ENCODE measurements at regions not wholly inside any gene's neighbourhood (a gene's known extent, or its start where the extent isn't known, plus 50 kb on each side); places are given as distances from the start of the nearest gene placed in this dataset.
"Not testable (repeated sequence)": the region's sequence is repeated elsewhere in the genome, so short reads cannot be mapped to it uniquely, and the experiment has no call there.

GRCh38 chr5:130870691-130871090 is 294.4 kb downstream of the HINT1 start:
- Mint-ChIP-seq H3K4me3 (no peak overlapping the region), H3K4me1 (ENCODE audit: low read depth) (no peaks in the 10 kb centered on the region), H3K9me3 (ENCODE audit: low read depth) (no peaks in the 10 kb centered on the region)

GRCh38 chr5:130868186-130868840 is 296.7 kb downstream of the HINT1 start:
- H3K36me3 Mint-ChIP-seq = peaks cover 5% of the 10 kb centered on the region
- H3K4me1 Mint-ChIP-seq (ENCODE audit: low read depth) = no peaks in the 10 kb centered on the region
- no peak overlapping the region for H3K27ac Mint-ChIP-seq
- H3K9me3 Mint-ChIP-seq (ENCODE audit: low read depth) = no peaks in the 10 kb centered on the region
- no peak overlapping the region for H3K4me3 Mint-ChIP-seq
- no peaks in the 10 kb centered on the region for H3K27me3 Mint-ChIP-seq

More at GRCh38 chr5:130870691-130871090, 294.4 kb downstream of the HINT1 start:
- no peak overlapping the region for H3K27ac Mint-ChIP-seq
- no peaks in the 10 kb centered on the region for H3K27me3 Mint-ChIP-seq
- H3K36me3 Mint-ChIP-seq = no peaks in the 10 kb centered on the region

- H3K4me1 Mint-ChIP-seq (ENCODE audit: low read depth) = no peaks in the 10 kb centered on the region
- peaks cover 5% of the 10 kb centered on the region for H3K36me3 Mint-ChIP-seq
- no peak overlapping the region for H3K4me3 Mint-ChIP-seq
- peaks cover 3% of the 10 kb centered on the region for H3K27me3 Mint-ChIP-seq
- no peak overlapping the region for H3K27ac Mint-ChIP-seq
- peaks cover 6% of the 10 kb centered on the region for H3K9me3 Mint-ChIP-seq (ENCODE audit: low read depth)
Observed at GRCh38 chr5:130845049-130845765, 319.8 kb downstream of the HINT1 start.

GRCh38 chr5:130836729-130837649 is 328.1 kb downstream of the HINT1 start:
- H3K4me3 Mint-ChIP-seq = peak overlapping the region; percentile 82
- H3K36me3 Mint-ChIP-seq = peaks cover 6% of the 10 kb centered on the region
- H3K27me3 Mint-ChIP-seq = peaks cover 3% of the 10 kb centered on the region
- H3K27ac Mint-ChIP-seq = peak overlapping the region; percentile 13
- H3K9me3 Mint-ChIP-seq (ENCODE audit: low read depth) = no peaks in the 10 kb centered on the region
- peaks cover 18% of the 10 kb centered on the region for H3K4me1 Mint-ChIP-seq (ENCODE audit: low read depth)

GRCh38 chr5:130817598-130818384 is 347.3 kb downstream of the HINT1 start:
- not testable (repeated sequence) for H3K4me1 Mint-ChIP-seq (ENCODE audit: low read depth); H3K9me3 Mint-ChIP-seq (ENCODE audit: low read depth); H3K27ac Mint-ChIP-seq; H3K4me3 Mint-ChIP-seq; H3K36me3 Mint-ChIP-seq; H3K27me3 Mint-ChIP-seq

GRCh38 chr5:130815246-130815645 is 349.8 kb downstream of the HINT1 start:
- H3K4me3 Mint-ChIP-seq = no peak overlapping the region
- no peak overlapping the region for H3K27ac Mint-ChIP-seq
- H3K27me3 Mint-ChIP-seq = peaks cover 2% of the 10 kb centered on the region
- H3K9me3 Mint-ChIP-seq (ENCODE audit: low read depth) = no peaks in the 10 kb centered on the region
- no peaks in the 10 kb centered on the region for H3K36me3 Mint-ChIP-seq
- H3K4me1 Mint-ChIP-seq (ENCODE audit: low read depth) = peaks cover 5% of the 10 kb centered on the region

GRCh38 chr5:130808691-130809090 is 356.4 kb downstream of the HINT1 start:
- H3K4me3 Mint-ChIP-seq = no peak overlapping the region

GRCh38 chr5:130805648-130806047 is 359.4 kb downstream of the HINT1 start:
- Mint-ChIP-seq H3K9me3 (ENCODE audit: low read depth) (peaks cover 8% of the 10 kb centered on the region), H3K27ac (no peak overlapping the region), H3K4me1 (ENCODE audit: low read depth) (no peaks in the 10 kb centered on the region), H3K27me3 (peaks cover 15% of the 10 kb centered on the region), H3K4me3 (no peak overlapping the region), H3K36me3 (no peaks in the 10 kb centered on the region)

More at GRCh38 chr5:130808691-130809090, 356.4 kb downstream of the HINT1 start:
- H3K4me1 Mint-ChIP-seq (ENCODE audit: low read depth) = no peaks in the 10 kb centered on the region
- H3K27me3 Mint-ChIP-seq = peaks cover 17% of the 10 kb centered on the region
- H3K27ac Mint-ChIP-seq = no peak overlapping the region
- H3K36me3 Mint-ChIP-seq = no peaks in the 10 kb centered on the region
- H3K9me3 Mint-ChIP-seq (ENCODE audit: low read depth) = no peaks in the 10 kb centered on the region

- Mint-ChIP-seq H3K36me3 (no peaks in the 10 kb centered on the region), H3K4me3 (no peak overlapping the region), H3K27me3 (peaks cover 15% of the 10 kb centered on the region), H3K4me1 (ENCODE audit: low read depth) (no peaks in the 10 kb centered on the region), H3K27ac (no peak overlapping the region), H3K9me3 (ENCODE audit: low read depth) (peaks cover 8% of the 10 kb centered on the region)
Observed at GRCh38 chr5:130805036-130805435, 360.0 kb downstream of the HINT1 start.

GRCh38 chr5:130801963-130802362 is 363.1 kb downstream of the HINT1 start:
- Mint-ChIP-seq H3K4me1 (ENCODE audit: low read depth) (no peaks in the 10 kb centered on the region), H3K27me3 (peaks cover 9% of the 10 kb centered on the region), H3K27ac (no peak overlapping the region), H3K4me3 (no peak overlapping the region), H3K36me3 (no peaks in the 10 kb centered on the region), H3K9me3 (ENCODE audit: low read depth) (peaks cover 17% of the 10 kb centered on the region)

- H3K27me3 Mint-ChIP-seq = no peaks in the 10 kb centered on the region
- no peaks in the 10 kb centered on the region for H3K4me1 Mint-ChIP-seq (ENCODE audit: low read depth)
- H3K9me3 Mint-ChIP-seq (ENCODE audit: low read depth) = peaks cover 17% of the 10 kb centered on the region
- no peak overlapping the region for H3K4me3 Mint-ChIP-seq
- no peaks in the 10 kb centered on the region for H3K36me3 Mint-ChIP-seq
- no peak overlapping the region for H3K27ac Mint-ChIP-seq
Observed at GRCh38 chr5:130799015-130799414, 366.0 kb downstream of the HINT1 start.

- Mint-ChIP-seq H3K36me3 (no peaks in the 10 kb centered on the region), H3K4me1 (ENCODE audit: low read depth) (no peaks in the 10 kb centered on the region), H3K27ac (no peak overlapping the region), H3K27me3 (peaks cover under 1% of the 10 kb centered on the region), H3K9me3 (ENCODE audit: low read depth) (peaks cover 18% of the 10 kb centered on the region), H3K4me3 (no peak overlapping the region)
Observed at GRCh38 chr5:130797303-130797702, 367.8 kb downstream of the HINT1 start.

GRCh38 chr5:130796902-130797301 is 368.2 kb downstream of the HINT1 start:
- Mint-ChIP-seq H3K27ac (no peak overlapping the region), H3K27me3 (peaks cover 3% of the 10 kb centered on the region), H3K36me3 (no peaks in the 10 kb centered on the region), H3K9me3 (ENCODE audit: low read depth) (peaks cover 20% of the 10 kb centered on the region), H3K4me1 (ENCODE audit: low read depth) (no peaks in the 10 kb centered on the region), H3K4me3 (no peak overlapping the region)

GRCh38 chr5:130796032-130796431 is 369.0 kb downstream of the HINT1 start:
- H3K4me3 Mint-ChIP-seq = no peak overlapping the region
- H3K4me1 Mint-ChIP-seq (ENCODE audit: low read depth) = no peaks in the 10 kb centered on the region
- H3K27me3 Mint-ChIP-seq = peaks cover 8% of the 10 kb centered on the region
- H3K27ac Mint-ChIP-seq = no peak overlapping the region
- no peaks in the 10 kb centered on the region for H3K36me3 Mint-ChIP-seq
- peaks cover 22% of the 10 kb centered on the region for H3K9me3 Mint-ChIP-seq (ENCODE audit: low read depth)
